ENCODE measurements at regions not wholly inside any gene's neighbourhood (a gene's known extent, or its start where the extent isn't known, plus 50 kb on each side); places are given as distances from the start of the nearest gene placed in this dataset.

DNA sequence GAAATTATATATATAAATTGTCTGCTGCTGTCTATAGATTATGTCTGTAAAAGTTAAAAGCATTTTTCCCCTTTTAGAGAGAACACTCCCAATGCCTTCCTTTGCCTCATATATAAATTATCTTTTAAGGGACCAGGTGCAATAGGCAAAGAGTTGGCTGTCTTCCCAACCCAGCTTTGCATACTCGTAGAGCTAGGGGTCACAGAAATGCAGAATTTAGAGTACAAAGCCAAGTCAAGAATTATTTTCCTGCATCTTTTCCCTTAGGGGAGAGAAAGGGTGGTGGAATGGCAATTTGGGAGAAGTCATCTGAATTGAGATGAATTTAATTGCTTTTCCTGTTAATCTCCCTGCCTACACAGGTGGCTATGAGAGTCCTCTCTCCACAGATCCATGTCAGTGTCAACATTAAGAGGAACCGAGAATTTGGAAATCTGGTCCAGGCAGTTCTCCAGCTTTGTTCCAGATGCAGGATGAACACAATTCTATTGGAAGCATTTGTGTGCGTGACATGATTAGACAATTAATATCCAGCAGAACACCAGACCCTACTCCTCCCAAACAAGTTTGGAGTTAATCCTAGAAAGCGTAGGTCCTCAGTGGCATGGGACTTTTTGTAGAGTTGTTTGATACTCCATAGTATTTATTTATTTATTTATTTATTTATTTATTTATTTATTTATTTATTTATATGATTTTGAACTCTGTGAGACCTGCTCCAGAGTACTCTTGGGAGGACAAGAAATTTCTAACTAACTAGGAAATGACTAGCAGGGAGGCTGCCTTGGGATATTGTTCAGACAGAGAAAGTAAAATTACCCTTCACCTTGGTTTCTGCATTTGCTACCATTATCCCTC, 80.3 kb upstream of the SKAP2 start:
- TF ChIP-seq, protein P1, sequence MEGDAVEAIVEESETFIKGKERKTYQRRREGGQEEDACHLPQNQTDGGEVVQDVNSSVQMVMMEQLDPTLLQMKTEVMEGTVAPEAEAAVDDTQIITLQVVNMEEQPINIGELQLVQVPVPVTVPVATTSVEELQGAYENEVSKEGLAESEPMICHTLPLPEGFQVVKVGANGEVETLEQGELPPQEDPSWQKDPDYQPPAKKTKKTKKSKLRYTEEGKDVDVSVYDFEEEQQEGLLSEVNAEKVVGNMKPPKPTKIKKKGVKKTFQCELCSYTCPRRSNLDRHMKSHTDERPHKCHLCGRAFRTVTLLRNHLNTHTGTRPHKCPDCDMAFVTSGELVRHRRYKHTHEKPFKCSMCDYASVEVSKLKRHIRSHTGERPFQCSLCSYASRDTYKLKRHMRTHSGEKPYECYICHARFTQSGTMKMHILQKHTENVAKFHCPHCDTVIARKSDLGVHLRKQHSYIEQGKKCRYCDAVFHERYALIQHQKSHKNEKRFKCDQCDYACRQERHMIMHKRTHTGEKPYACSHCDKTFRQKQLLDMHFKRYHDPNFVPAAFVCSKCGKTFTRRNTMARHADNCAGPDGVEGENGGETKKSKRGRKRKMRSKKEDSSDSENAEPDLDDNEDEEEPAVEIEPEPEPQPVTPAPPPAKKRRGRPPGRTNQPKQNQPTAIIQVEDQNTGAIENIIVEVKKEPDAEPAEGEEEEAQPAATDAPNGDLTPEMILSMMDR (IDR thresholded peaks at IDR 0.05), result no peak
- no peak for TF ChIP-seq POLR2A (IDR thresholded peaks at IDR 0.05)
- no peak for TF ChIP-seq POLR2AphosphoS5 (IDR thresholded peaks at IDR 0.05; ENCODE audit: insufficient read depth in 1 of 2, low read depth in 1 of 2)
